Right atrium auricular region (tissue), 2 donors: ENCODE measurements at regions not wholly inside any gene's neighbourhood (a gene's known extent, or its start where the extent isn't known, plus 50 kb on each side); places are given as distances from the start of the nearest gene placed in this dataset.

Experiments
- DNase-seq: peaks from one replicate; pipeline ENCODE4 v3.0.0-alpha.2; 2019; ENCODE audit warnings: low spot score
- H3K27ac ChIP-seq, 2 donors: fragments of 200-600 bp; sonication (generic); 1 replicate in 1 of 2; 2 replicates in 1 of 2; pipeline ENCODE4 v1.5.1; 2016 to 2019
- H3K27me3 ChIP-seq, 2 donors: fragments of 200-600 bp; sonication (generic); one replicate each; pipeline versions ENCODE4 v1.5.1 to v1.6.0; 2017 to 2019
- H3K36me3 ChIP-seq: fragments of 200-600 bp; sonication (generic); one replicate; pipeline ENCODE4 v1.5.1; 2016
- H3K4me1 ChIP-seq, 2 donors: fragments of 200-600 bp; sonication (generic); one replicate each; pipeline versions ENCODE4 v1.5.1 to v1.6.0; 2017 to 2019
- H3K4me3 ChIP-seq, 2 donors: fragments of 200-600 bp; sonication (generic); 1 replicate in 1 of 2; 2 replicates in 1 of 2; pipeline ENCODE4 v1.5.1; 2017 to 2019; ENCODE audit warnings: mild to moderate bottlenecking in 1 of 2, moderate library complexity in 1 of 2
- H3K9me3 ChIP-seq, 2 donors: fragments of 200-600 bp; sonication (generic); one replicate each; pipeline ENCODE4 v1.5.1; 2019
- TF ChIP-seq, protein P1 (sequence below), 2 donors: fragments of 200-600 bp; sonication (generic); IDR thresholded peaks; one replicate each; pipeline ENCODE4 v1.5.1; 2019; ENCODE audit warnings: antibody characterized with exemption in 2 of 2

DNA sequence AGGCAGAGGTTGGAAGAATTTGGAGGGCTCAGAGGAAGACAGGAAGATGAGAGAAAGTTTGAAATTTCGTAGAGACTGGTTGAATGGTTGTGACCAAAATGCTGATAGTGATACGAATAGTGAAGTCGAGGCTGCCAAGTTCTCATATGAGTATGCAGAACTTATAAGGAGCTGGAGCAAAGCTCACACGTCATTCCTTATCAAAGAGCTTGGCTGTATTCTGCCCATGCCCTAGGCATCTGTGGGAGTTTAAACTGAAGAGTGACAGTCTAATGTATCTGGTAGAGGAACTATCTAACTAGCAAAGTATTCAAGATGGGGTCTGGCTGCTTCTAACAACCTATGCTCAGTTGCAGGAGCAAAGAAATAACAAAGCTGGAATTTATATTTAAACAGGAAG lies 102.1 kb downstream of the PCDH18 start:
- TF ChIP-seq, protein P1, sequence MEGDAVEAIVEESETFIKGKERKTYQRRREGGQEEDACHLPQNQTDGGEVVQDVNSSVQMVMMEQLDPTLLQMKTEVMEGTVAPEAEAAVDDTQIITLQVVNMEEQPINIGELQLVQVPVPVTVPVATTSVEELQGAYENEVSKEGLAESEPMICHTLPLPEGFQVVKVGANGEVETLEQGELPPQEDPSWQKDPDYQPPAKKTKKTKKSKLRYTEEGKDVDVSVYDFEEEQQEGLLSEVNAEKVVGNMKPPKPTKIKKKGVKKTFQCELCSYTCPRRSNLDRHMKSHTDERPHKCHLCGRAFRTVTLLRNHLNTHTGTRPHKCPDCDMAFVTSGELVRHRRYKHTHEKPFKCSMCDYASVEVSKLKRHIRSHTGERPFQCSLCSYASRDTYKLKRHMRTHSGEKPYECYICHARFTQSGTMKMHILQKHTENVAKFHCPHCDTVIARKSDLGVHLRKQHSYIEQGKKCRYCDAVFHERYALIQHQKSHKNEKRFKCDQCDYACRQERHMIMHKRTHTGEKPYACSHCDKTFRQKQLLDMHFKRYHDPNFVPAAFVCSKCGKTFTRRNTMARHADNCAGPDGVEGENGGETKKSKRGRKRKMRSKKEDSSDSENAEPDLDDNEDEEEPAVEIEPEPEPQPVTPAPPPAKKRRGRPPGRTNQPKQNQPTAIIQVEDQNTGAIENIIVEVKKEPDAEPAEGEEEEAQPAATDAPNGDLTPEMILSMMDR (IDR thresholded peaks at IDR 0.05): no peak
- H3K4me3 ChIP-seq: no peak overlapping the region
- no peaks in the 10 kb centered on the region for H3K27me3 ChIP-seq
- no peaks in the 10 kb centered on the region for H3K36me3 ChIP-seq
- no peaks in the 10 kb centered on the region for H3K4me1 ChIP-seq
- H3K27ac ChIP-seq: no peak overlapping the region
- no peak for DNase-seq
- H3K9me3 ChIP-seq: no peaks in the 10 kb centered on the region

DNA sequence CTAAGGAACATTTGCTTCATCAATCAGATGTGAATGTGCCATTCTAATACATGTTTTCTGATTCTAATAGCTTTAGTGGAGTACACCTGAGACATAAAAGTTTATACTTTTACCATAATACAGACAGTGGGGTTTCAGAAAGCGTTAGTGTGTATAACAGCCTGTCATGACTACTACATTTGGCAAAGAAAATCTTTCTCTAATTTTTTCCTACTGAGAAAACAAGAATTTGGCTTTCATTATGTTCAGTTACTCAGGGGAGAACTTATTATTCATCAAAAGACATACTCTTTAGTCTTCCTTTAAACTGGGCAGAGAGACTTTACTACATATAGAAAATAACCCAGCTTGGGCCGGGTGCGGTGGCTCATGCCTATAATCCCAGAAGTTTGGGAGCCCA lies 104.9 kb downstream of the PCDH18 start:
- no peaks in the 10 kb centered on the region for H3K36me3 ChIP-seq
- TF ChIP-seq, protein P1 (IDR thresholded peaks at IDR 0.05): no peak
- H3K9me3 ChIP-seq: no peaks in the 10 kb centered on the region
- DNase-seq: no peak
- H3K4me3 ChIP-seq: no peak overlapping the region
- H3K27ac ChIP-seq: no peak overlapping the region
- no peaks in the 10 kb centered on the region for H3K27me3 ChIP-seq
- H3K4me1 ChIP-seq: no peaks in the 10 kb centered on the region

DNA sequence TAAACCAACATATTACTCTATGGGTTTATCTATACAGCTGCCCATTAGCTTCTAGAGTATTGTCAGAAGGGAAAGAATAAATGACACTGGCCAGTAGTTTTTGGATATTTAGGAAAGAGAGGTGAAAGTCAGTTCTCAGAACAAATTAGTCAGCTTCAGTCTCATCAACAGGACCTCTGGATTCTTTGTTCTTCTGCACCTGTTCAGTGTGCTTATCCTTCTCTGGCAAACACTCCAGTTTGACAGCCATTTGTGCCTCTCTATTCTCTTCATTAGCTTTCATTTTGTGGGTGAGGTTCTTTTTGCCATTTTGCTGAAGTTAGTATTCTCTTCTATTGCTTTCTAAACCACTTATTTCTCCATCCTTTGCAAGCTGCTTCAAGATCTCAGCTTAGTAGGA lies 107.0 kb downstream of the PCDH18 start:
- no peak overlapping the region for H3K4me3 ChIP-seq

DNA sequence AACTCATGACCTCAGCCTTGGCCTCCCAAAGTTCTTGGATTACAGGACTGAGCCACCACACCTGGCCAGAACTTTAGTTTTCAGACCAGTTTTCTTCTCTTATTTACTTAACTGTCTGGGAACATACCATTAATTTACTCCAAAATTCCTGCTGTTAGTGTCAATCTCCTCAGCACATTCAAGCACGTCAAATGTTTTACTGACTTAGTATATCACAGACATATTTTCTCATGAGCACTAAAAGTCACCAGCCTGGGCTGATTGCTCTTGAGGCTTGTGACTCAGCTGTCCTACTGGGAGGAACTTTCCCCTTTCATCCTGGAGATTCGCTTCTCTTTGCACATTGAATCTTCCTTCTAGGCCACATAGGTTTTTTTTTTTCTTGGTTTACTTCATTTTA lies 109.6 kb downstream of the PCDH18 start:
- Histone ChIP-seq H3K36me3 (no peaks in the 10 kb centered on the region), H3K27ac (no peak overlapping the region), H3K9me3 (no peaks in the 10 kb centered on the region), H3K27me3 (no peaks in the 10 kb centered on the region), H3K4me1 (no peaks in the 10 kb centered on the region), H3K4me3 (no peak overlapping the region)
- TF ChIP-seq, protein P1 (IDR thresholded peaks at IDR 0.05): no peak
- DNase-seq: no peak

More for the DNA sequence above, 107.0 kb downstream of the PCDH18 start:
- TF ChIP-seq, protein P1 (IDR thresholded peaks at IDR 0.05): no peak
- no peak overlapping the region for H3K27ac ChIP-seq
- H3K36me3 ChIP-seq: no peaks in the 10 kb centered on the region
- H3K9me3 ChIP-seq: no peaks in the 10 kb centered on the region
- H3K4me1 ChIP-seq: no peaks in the 10 kb centered on the region
- no peaks in the 10 kb centered on the region for H3K27me3 ChIP-seq
- DNase-seq: no peak

DNA sequence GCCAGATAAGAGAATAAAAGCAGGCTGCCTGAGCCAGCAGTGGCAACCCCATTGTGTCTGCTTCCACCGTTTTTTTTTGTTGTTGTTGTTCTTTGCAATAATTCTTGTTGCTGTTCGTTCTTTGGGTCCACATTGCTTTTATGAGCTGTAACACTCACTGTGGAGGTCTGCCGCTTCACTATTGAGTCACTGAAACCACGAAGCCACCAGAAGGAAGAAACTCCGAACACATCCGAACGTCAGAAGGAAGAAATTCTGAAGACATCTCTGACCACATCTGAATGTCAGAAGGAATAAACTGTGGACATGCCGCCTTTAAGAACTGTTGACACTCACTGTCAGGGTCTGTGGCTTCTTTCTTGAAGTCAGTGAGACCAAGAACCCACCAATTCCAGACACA lies 110.5 kb downstream of the PCDH18 start:
- DNase-seq: no peak
- no peaks in the 10 kb centered on the region for H3K27me3 ChIP-seq
- H3K36me3 ChIP-seq: no peaks in the 10 kb centered on the region
- H3K27ac ChIP-seq: no peak overlapping the region
- H3K9me3 ChIP-seq: no peaks in the 10 kb centered on the region
- TF ChIP-seq, protein P1 (IDR thresholded peaks at IDR 0.05): no peak
- H3K4me1 ChIP-seq: no peaks in the 10 kb centered on the region
- no peak overlapping the region for H3K4me3 ChIP-seq

DNA sequence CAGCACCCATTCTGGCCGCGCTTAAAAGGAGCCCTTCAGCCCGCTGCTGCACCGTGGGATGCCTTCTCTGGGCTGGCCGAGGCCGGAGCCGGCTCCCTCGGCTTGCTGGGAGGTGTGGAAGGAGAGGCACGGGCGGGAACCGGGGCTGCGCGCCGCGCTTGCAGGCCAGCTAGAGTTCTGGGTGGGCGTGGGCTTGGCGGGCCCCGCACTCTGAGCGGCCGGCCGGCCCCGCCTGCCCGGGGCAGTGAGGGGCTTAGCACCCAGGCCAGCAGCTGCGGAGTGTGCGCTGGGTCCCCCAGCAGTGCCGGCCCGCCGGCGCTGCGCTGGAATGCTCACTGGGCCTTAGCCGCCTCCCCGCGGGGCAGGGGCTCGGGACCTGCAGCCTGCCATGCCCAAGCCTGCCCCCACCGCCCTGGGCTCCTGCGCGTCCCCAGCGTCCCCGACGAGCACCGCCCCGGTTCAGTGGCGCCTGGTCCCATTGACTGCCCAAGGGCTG lies 111.3 kb downstream of the PCDH18 start:
- TF ChIP-seq, protein P1 (IDR thresholded peaks at IDR 0.05): no peak
- Histone ChIP-seq H3K36me3 (no peaks in the 10 kb centered on the region), H3K4me3 (no peak overlapping the region), H3K4me1 (no peaks in the 10 kb centered on the region), H3K27ac (no peak overlapping the region), H3K27me3 (no peaks in the 10 kb centered on the region), H3K9me3 (no peaks in the 10 kb centered on the region)
- no peak for DNase-seq
